A673 (cell line): ENCODE measurements at regions not wholly inside any gene's neighbourhood (a gene's known extent, or its start where the extent isn't known, plus 50 kb on each side); places are given as distances from the start of the nearest gene placed in this dataset.

Source experiments
- BruUV-seq: library from RNA; stranded (reverse); fragments of 400-500 nt; replicated peaks from 2 replicates; lab custom pipeline; 2021; lab: Mats Ljungman, UMichigan
- CTCF ChIA-PET: fragments of 300-600 bp; sonication (Branson Sonifier 250); formaldehyde crosslinking; loops from one replicate; lab custom pipeline; 2022; ENCODE audit warnings: antibody characterized with exemption; lab: Charles Lee
- POLR2A ChIA-PET: fragments of 300-600 bp; sonication (Branson Sonifier 250); formaldehyde crosslinking; loops from one replicate; lab custom pipeline; 2022; ENCODE audit warnings: antibody characterized with exemption; ENCODE audit not compliant: low non-redundant PET; lab: Charles Lee
- DNase-seq: peaks from one replicate; pipeline ENCODE4 v3.0.0-alpha.2; 2015; ENCODE audit warnings: low spot score
- H3K27ac ChIP-seq: fragments of 200-600 bp; sonication (generic); 2 replicates; pipeline ENCODE4 v1.5.1; 2016; ENCODE audit warnings: mixed run types, low read depth, mild to moderate bottlenecking, mixed read lengths, antibody characterized with exemption, low read length; ENCODE audit not compliant: poor library complexity, severe bottlenecking
- H3K27me3 ChIP-seq: fragments of 200-600 bp; sonication (generic); replicated peaks from 2 replicates; pipeline ENCODE4 v1.6.1; 2017; ENCODE audit warnings: mixed run types, low read depth, mild to moderate bottlenecking, mixed read lengths, antibody characterized with exemption, low read length; ENCODE audit not compliant: insufficient read depth, poor library complexity
- H3K36me3 ChIP-seq: fragments of 200-600 bp; sonication (generic); 2 replicates; pipeline ENCODE4 v1.6.1; 2016; ENCODE audit warnings: mixed run types, mild to moderate bottlenecking, mixed read lengths, antibody characterized with exemption, low read length; ENCODE audit not compliant: insufficient read depth, poor library complexity, severe bottlenecking
- H3K4me1 ChIP-seq: fragments of 200-600 bp; sonication (generic); 2 replicates; pipeline ENCODE4 v1.6.1; 2017; ENCODE audit warnings: mixed run types, mild to moderate bottlenecking, mixed read lengths, antibody characterized with exemption, low read length; ENCODE audit not compliant: insufficient read depth, poor library complexity, severe bottlenecking
- H3K4me3 ChIP-seq: fragments of 200-600 bp; sonication (generic); 2 replicates; pipeline ENCODE4 v1.5.1; 2016; ENCODE audit warnings: low read depth, mixed run types, mild to moderate bottlenecking, mixed read lengths, low read length; ENCODE audit not compliant: poor library complexity, severe bottlenecking
- H3K9me3 ChIP-seq: fragments of 200-600 bp; sonication (generic); 2 replicates; pipeline ENCODE4 v1.6.1; 2016; ENCODE audit warnings: mixed run types, low read depth, mild to moderate bottlenecking, mixed read lengths, antibody characterized with exemption, low read length; ENCODE audit not compliant: poor library complexity, severe bottlenecking
- CTCF ChIP-seq: fragments of 300-800, 200-600 bp; sonication (generic); conservative IDR thresholded peaks from 2 replicates; pipeline ENCODE4 v1.5.1; 2017; ENCODE audit warnings: low read depth, mild to moderate bottlenecking, antibody characterized with exemption, low read length, moderate library complexity, mixed read lengths
- EZH2 ChIP-seq: fragments of 200-600 bp; sonication (generic); IDR thresholded peaks from 2 replicates; pipeline ENCODE4 v1.6.1; 2017; ENCODE audit warnings: borderline replicate concordance, low read depth, mild to moderate bottlenecking, mixed read lengths, antibody characterized with exemption, low read length; ENCODE audit not compliant: poor library complexity, severe bottlenecking
- intact Hi-C: fragments of 100-400 bp; cut with micrococcal nuclease; formaldehyde crosslinking; loops from one replicate; pipeline ENCODE4 v1.10.0; 2022; ENCODE audit not compliant: unreplicated experiment

GRCh38 chr16:52743707-52744106, 196.8 kb upstream of the TOX3 start:
- peaks cover 7% of the 10 kb centered on the region for H3K27me3 ChIP-seq
- DNase-seq, result no peak
- no peaks in the 10 kb centered on the region for H3K36me3 ChIP-seq
- intact Hi-C loops, result no loop called here
- BruUV-seq, result no TSS peak
- H3K9me3 ChIP-seq, result no peaks in the 10 kb centered on the region
- TF ChIP-seq EZH2 (no peak), CTCF (no peak)
- H3K4me3 ChIP-seq, result no peak overlapping the region
- CTCF ChIA-PET, result no interaction called here
- H3K4me1 ChIP-seq, result peaks cover 22% of the 10 kb centered on the region
- POLR2A ChIA-PET, result no interaction called here
- no peak overlapping the region for H3K27ac ChIP-seq

GRCh38 chr16:52742608-52743170, 195.7 kb upstream of the TOX3 start:
- Histone ChIP-seq H3K9me3 (no peaks in the 10 kb centered on the region), H3K27me3 (no peaks in the 10 kb centered on the region), H3K27ac (no peak overlapping the region), H3K4me3 (no peak overlapping the region), H3K4me1 (peaks cover 22% of the 10 kb centered on the region), H3K36me3 (no peaks in the 10 kb centered on the region)
- no peak for TF ChIP-seq EZH2
- TF ChIP-seq CTCF, result no peak
- intact Hi-C loops, result no loop called here
- ChIA-PET POLR2A (no interaction called here), CTCF (no interaction called here)
- no TSS peak for BruUV-seq
- no peak for DNase-seq

- Histone ChIP-seq H3K4me1 (peaks cover 22% of the 10 kb centered on the region), H3K9me3 (no peaks in the 10 kb centered on the region), H3K36me3 (no peaks in the 10 kb centered on the region), H3K4me3 (no peak overlapping the region), H3K27me3 (no peaks in the 10 kb centered on the region), H3K27ac (no peak overlapping the region)
- ChIA-PET CTCF (no interaction called here), POLR2A (no interaction called here)
- no TSS peak for BruUV-seq
- intact Hi-C loops, result no loop called here
- TF ChIP-seq EZH2 (no peak), CTCF (no peak)
- no peak for DNase-seq
These were observed 195.1 kb upstream of the TOX3 start for GRCh38 chr16:52742052-52742451.
